RWPE2 (cell line): ENCODE measurements at regions not wholly inside any gene's neighbourhood (a gene's known extent, or its start where the extent isn't known, plus 50 kb on each side); places are given as distances from the start of the nearest gene placed in this dataset.

Experiments used
- ATAC-seq: fragments of 200-7000 bp; cut with Tn5 transposase; 3 replicates; pipeline ENCODE4 v1.9.1; 2021; ENCODE audit warnings: low read depth
- DNase-seq: peaks from one replicate; pipeline ENCODE4 v3.0.0-alpha.2; 2020; ENCODE audit warnings: low spot score
- H3K27ac ChIP-seq: fragments of 450-650 bp; 2 replicates; pipeline ENCODE4 v1.5.1; 2017; ENCODE audit warnings: mild to moderate bottlenecking; ENCODE audit not compliant: poor library complexity, severe bottlenecking
- H3K27me3 ChIP-seq: fragments of 250-450 bp; sonication (Bioruptor Pico); 2 replicates; pipeline ENCODE4 v1.5.1; 2021; ENCODE audit warnings: mild to moderate bottlenecking, moderate library complexity; ENCODE audit not compliant: insufficient read depth, poor library complexity, severe bottlenecking
- H3K36me3 ChIP-seq: fragments of 250-450 bp; sonication (Bioruptor Pico); 2 replicates; pipeline ENCODE4 v1.5.1; 2020; ENCODE audit warnings: low read depth, mild to moderate bottlenecking, moderate library complexity
- H3K4me1 ChIP-seq: fragments of 250-450 bp; sonication (Bioruptor Pico); 2 replicates; pipeline ENCODE4 v1.5.1; 2021; ENCODE audit warnings: mild to moderate bottlenecking, moderate library complexity; ENCODE audit not compliant: insufficient read depth, poor library complexity, severe bottlenecking
- H3K4me3 ChIP-seq: fragments of 250-450 bp; sonication (Bioruptor Pico); 2 replicates; pipeline ENCODE4 v1.5.1; 2021; ENCODE audit warnings: mild to moderate bottlenecking, moderate library complexity; ENCODE audit not compliant: severe bottlenecking
- H3K9me3 ChIP-seq: fragments of 250-450 bp; sonication (Bioruptor Pico); 2 replicates; pipeline ENCODE4 v1.5.1; 2021; ENCODE audit warnings: mild to moderate bottlenecking, moderate library complexity; ENCODE audit not compliant: severe bottlenecking
- TF ChIP-seq, protein P1 (sequence below): fragments of 450-650 bp; IDR thresholded peaks from one replicate; pipeline ENCODE4 v1.5.1; 2017; ENCODE audit warnings: mild to moderate bottlenecking, moderate library complexity; ENCODE audit not compliant: poor library complexity, severe bottlenecking

DNA sequence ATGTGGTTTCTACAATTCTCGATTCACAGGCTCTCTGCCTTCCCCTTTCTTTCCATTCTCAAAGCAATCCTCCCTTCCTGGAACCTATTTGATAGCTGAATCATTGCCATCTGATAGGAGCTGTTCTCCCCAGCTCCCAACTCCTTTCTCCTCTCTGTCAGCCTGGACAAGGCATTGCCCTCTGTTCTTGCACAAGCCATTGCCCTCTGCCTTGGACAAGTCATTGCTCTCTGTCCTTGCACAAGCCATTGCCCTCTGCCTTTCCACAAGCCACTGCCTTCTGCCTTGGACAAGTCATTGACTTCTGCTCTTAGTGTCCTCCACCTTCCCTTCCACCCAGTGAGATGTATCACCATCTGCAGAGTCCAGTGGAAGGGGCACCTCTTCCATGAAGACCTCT, 256.1 kb upstream of the STS start:
- H3K9me3 ChIP-seq: no peaks in the 10 kb centered on the region
- DNase-seq (no peak), ATAC-seq (no peak)
- TF ChIP-seq, protein P1, sequence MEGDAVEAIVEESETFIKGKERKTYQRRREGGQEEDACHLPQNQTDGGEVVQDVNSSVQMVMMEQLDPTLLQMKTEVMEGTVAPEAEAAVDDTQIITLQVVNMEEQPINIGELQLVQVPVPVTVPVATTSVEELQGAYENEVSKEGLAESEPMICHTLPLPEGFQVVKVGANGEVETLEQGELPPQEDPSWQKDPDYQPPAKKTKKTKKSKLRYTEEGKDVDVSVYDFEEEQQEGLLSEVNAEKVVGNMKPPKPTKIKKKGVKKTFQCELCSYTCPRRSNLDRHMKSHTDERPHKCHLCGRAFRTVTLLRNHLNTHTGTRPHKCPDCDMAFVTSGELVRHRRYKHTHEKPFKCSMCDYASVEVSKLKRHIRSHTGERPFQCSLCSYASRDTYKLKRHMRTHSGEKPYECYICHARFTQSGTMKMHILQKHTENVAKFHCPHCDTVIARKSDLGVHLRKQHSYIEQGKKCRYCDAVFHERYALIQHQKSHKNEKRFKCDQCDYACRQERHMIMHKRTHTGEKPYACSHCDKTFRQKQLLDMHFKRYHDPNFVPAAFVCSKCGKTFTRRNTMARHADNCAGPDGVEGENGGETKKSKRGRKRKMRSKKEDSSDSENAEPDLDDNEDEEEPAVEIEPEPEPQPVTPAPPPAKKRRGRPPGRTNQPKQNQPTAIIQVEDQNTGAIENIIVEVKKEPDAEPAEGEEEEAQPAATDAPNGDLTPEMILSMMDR: no peak
- no peak overlapping the region for H3K4me3 ChIP-seq
- no peak overlapping the region for H3K27ac ChIP-seq
- no peaks in the 10 kb centered on the region for H3K27me3 ChIP-seq
- no peaks in the 10 kb centered on the region for H3K4me1 ChIP-seq
- H3K36me3 ChIP-seq: no peaks in the 10 kb centered on the region

DNA sequence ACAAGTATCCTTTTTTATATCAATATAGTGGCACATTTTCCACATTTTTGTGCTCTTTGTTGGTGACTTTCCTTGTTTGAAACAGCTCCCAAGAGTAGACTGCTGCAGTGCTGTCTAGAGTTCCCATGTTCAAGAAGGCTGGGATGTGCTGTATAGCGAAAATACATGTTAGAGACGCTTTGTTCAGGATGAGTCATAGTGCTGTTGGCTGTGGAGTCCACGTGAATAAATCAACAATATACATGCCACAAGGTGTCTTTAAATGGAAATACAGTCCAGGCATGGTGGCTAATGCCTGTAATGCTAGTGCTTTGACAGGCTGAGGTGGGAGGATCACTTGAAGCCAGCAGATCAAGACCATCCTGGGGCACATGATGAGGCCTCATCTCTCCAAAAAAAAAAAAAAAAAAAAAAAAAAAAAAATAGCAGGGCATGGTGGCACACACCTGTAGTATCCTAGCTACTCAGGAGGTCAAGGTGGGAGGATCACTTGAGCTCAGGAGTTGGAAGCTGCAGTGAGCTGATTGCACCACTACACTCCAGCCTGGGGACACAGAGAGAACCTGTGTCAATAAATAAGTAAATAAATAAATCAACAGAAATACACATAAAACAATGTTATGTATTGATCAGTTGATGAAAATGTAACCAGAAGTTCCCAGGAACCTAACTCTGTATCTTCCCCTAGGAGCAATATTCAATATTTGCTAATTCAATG, 256.8 kb upstream of the STS start:
- no peak for DNase-seq
- TF ChIP-seq, protein P1: no peak
- no peak for ATAC-seq
- no peak overlapping the region for H3K27ac ChIP-seq
- H3K36me3 ChIP-seq: no peaks in the 10 kb centered on the region
- no peak overlapping the region for H3K4me3 ChIP-seq
- no peaks in the 10 kb centered on the region for H3K9me3 ChIP-seq
- H3K4me1 ChIP-seq: no peaks in the 10 kb centered on the region
- no peaks in the 10 kb centered on the region for H3K27me3 ChIP-seq

DNA sequence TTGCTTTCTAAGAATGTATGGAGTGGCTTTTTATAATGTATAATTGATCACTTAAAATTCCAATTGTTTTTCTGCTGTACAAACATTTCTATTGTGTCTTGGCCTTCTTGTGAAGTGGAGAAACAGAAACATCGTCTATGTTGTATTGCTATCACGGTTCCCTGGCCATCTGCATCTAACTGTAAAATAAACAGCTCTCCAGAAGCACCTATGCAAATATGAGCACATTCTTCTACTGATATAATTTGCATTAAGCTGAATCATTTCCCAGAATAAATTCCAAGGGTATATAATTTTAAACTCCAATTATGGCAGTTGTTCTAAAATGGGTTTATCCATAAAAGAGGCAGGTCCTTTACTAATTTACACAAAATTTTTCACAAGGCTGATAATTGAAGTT, 261.6 kb upstream of the STS start:
- H3K27me3 ChIP-seq: no peaks in the 10 kb centered on the region
- DNase-seq (no peak), ATAC-seq (no peak)
- no peak overlapping the region for H3K27ac ChIP-seq
- no peaks in the 10 kb centered on the region for H3K9me3 ChIP-seq
- no peak overlapping the region for H3K4me3 ChIP-seq
- H3K36me3 ChIP-seq: no peaks in the 10 kb centered on the region
- TF ChIP-seq, protein P1: no peak
- no peaks in the 10 kb centered on the region for H3K4me1 ChIP-seq

DNA sequence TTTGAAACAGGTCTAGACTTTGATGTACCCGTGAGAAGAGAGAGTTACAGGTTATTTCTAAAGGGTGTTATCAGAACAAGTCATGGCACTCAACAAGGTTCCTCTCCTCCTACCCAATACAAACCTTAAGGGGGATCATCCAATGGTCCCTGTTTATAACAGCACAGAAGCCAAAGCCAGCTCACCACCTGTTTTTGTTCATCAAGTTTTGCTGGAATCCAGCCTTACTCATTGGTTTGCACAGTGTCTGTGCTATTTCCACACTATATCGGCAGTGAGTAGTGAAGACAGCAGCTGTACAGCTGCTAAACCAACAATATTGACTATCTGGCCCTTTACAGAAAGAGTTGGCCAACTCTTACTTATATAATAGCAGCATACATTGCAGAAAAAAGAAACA, 262.1 kb upstream of the STS start:
- DNase-seq (no peak), ATAC-seq (no peak)
- Histone ChIP-seq H3K27ac (no peak overlapping the region), H3K4me1 (no peaks in the 10 kb centered on the region), H3K36me3 (no peaks in the 10 kb centered on the region), H3K4me3 (no peak overlapping the region), H3K27me3 (no peaks in the 10 kb centered on the region), H3K9me3 (no peaks in the 10 kb centered on the region)
- TF ChIP-seq, protein P1: no peak

DNA sequence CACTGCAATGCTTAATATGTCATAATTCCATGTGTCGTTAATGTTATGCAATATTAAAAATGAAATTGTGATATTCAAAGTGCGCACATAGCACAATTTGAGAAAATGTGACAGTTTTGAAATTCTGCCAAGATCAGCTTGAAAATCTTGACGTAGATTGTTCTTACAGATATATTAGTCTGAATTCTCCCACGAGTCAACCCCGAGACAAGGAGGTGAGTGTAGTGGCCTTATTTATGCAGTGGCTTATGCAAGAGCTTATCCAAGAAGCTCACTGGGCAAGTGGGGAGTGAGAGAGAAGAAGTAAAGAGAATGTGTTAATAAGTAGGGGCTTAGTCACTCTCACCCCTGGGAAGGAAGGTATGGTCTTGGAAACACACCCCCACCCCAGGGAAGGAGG, 286.1 kb upstream of the STS start:
- H3K9me3 ChIP-seq: no peaks in the 10 kb centered on the region
- no peak for ATAC-seq
- H3K4me1 ChIP-seq: no peaks in the 10 kb centered on the region
- no peak overlapping the region for H3K4me3 ChIP-seq
- no peaks in the 10 kb centered on the region for H3K36me3 ChIP-seq
- DNase-seq: no peak
- H3K27me3 ChIP-seq: no peaks in the 10 kb centered on the region
- TF ChIP-seq, protein P1: no peak
- H3K27ac ChIP-seq: no peak overlapping the region
